Right lobe of liver (tissue), 6 donors: ENCODE measurements at regions not wholly inside any gene's neighbourhood (a gene's known extent, or its start where the extent isn't known, plus 50 kb on each side); places are given as distances from the start of the nearest gene placed in this dataset.

ENCODE experiments used
- ATAC-seq, 4 donors: fragments of 200-7000 bp; cut with Tn5 transposase; one replicate each; pipeline ENCODE4 v1.9.1; 2020; ENCODE audit warnings: mild to moderate bottlenecking in 4 of 4, moderate library complexity in 4 of 4
- DNase-seq, 3 donors: peaks; one replicate each; pipeline ENCODE4 v3.0.0-alpha.2; 2020
- H3K27ac ChIP-seq, 3 donors: fragments of 200-600 bp; one replicate each; pipeline ENCODE4 v1.8.0; 2022
- H3K27me3 ChIP-seq, 2 donors: fragments of 200-600 bp; one replicate each; pipeline ENCODE4 v1.8.0; 2022
- H3K36me3 ChIP-seq, 4 donors: fragments of 200-600 bp; sonication (generic) in 1 of 4; one replicate each; pipeline versions ENCODE4 v1.5.1 to v1.8.0; 2017 to 2022; ENCODE audit warnings: control low read depth in 1 of 4
- H3K4me1 ChIP-seq, 4 donors: fragments of 200-600 bp; sonication (generic) in 1 of 4; one replicate each; pipeline versions ENCODE4 v1.5.1 to v1.8.0; 2017 to 2022; ENCODE audit warnings: control low read depth in 1 of 4
- H3K4me3 ChIP-seq, 3 donors: fragments of 200-600 bp; one replicate each; pipeline ENCODE4 v1.8.0; 2022
- H3K9me3 ChIP-seq, 4 donors: fragments of 200-600 bp; sonication (generic) in 1 of 4; one replicate each; pipeline versions ENCODE4 v1.5.1 to v1.8.0; 2017 to 2022; ENCODE audit warnings: control low read depth in 1 of 4
- POLR2A ChIP-seq: fragments of 450-650 bp; IDR thresholded peaks from one replicate; pipeline ENCODE4 v1.6.1; 2017; ENCODE audit warnings: antibody characterized with exemption, mild to moderate bottlenecking
- WGBS: methylation state at CpG from one replicate; pipeline ENCODE4 v1.1.6; 2018; ENCODE audit warnings: low coverage, low lambda C conversion rate; ENCODE audit not compliant: insufficient coverage; ENCODE audit errors: missing lambda C conversion rate; 5-methylcytosine and 5-hydroxymethylcytosine counted together
- intact Hi-C, 2 donors: fragments of 100-400 bp; cut with DNase I; formaldehyde crosslinking; loops; one replicate each; pipeline versions ENCODE4 v1.11.2 to v1.14.1; 2022
- TF ChIP-seq, protein P1 (sequence below), 4 donors: fragments of 200-600 bp in 3 of 4; fragments of 450-650 bp in 1 of 4; IDR thresholded peaks; one replicate each; pipeline versions ENCODE4 v1.5.1 to v1.8.0; 2016 to 2022; ENCODE audit warnings: antibody characterized with exemption in 4 of 4, mild to moderate bottlenecking in 2 of 4
- donor health status: DM: no; HTN: yes; CAD: no.
- donor health status: DM: no; HTN: no; CAD: no.
- donor health status: DM: no; HTN: no; CAD: no.
- donor health status: DM: no; HTN: yes; CAD: no.
- donor health status: DM: no; HTN: yes; CAD: no.

DNA sequence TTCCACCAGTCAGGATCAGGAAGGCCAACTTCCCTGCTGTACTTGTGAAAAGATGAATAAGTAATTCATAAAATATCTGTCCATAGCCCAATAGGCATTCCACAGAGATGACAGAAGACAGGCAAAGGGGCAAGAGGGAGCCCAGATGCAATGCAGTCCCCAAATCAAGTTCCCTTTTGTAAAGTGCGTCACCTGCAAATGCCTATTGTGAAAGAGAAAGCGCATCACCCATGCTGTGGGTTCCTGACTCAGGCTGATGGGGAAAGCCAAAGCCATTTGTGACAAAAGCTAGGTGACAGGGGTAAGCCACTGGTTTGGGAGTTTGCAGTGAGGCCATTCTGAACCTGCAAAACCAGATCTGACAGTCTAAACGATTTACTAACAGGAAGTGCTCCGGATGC lies 157.5 kb upstream of the ZNF536 start:
- Histone ChIP-seq H3K27me3 (no peaks in the 10 kb centered on the region), H3K36me3 (no peaks in the 10 kb centered on the region), H3K27ac (no peak overlapping the region), H3K4me1 (no peaks in the 10 kb centered on the region), H3K4me3 (no peak overlapping the region), H3K9me3 (no peaks in the 10 kb centered on the region)
- WGBS, result 25% methylated on average over 4 of the region's 4 CpGs
- no peak for DNase-seq
- TF ChIP-seq POLR2A, result no peak
- TF ChIP-seq, protein P1, sequence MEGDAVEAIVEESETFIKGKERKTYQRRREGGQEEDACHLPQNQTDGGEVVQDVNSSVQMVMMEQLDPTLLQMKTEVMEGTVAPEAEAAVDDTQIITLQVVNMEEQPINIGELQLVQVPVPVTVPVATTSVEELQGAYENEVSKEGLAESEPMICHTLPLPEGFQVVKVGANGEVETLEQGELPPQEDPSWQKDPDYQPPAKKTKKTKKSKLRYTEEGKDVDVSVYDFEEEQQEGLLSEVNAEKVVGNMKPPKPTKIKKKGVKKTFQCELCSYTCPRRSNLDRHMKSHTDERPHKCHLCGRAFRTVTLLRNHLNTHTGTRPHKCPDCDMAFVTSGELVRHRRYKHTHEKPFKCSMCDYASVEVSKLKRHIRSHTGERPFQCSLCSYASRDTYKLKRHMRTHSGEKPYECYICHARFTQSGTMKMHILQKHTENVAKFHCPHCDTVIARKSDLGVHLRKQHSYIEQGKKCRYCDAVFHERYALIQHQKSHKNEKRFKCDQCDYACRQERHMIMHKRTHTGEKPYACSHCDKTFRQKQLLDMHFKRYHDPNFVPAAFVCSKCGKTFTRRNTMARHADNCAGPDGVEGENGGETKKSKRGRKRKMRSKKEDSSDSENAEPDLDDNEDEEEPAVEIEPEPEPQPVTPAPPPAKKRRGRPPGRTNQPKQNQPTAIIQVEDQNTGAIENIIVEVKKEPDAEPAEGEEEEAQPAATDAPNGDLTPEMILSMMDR (IDR thresholded peaks at IDR 0.05), result no peak
- no peak for ATAC-seq
- intact Hi-C loops, result no loop called here

DNA sequence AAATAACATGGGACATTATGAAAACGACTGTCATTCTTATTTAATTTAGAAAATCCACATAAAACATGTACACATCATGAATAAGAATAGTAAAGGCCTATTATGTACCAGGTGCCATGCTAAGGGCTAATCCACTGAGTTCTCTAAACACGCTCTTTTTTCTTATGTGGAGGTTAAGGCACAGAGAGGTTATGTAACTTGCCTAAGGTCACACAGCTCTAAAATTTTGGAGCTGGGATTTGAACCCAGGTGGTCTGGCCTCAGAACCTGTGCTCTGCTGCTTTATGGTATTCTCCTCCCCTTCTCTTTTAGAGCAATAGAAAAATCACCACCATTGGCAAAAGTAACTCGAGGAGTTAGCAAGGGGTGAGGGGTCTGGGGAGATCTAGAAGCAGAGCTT lies 156.9 kb upstream of the ZNF536 start:
- no peaks in the 10 kb centered on the region for H3K9me3 ChIP-seq
- H3K4me3 ChIP-seq, result no peak overlapping the region
- no peak for TF ChIP-seq POLR2A
- TF ChIP-seq, protein P1 (IDR thresholded peaks at IDR 0.05), result no peak
- H3K4me1 ChIP-seq, result no peaks in the 10 kb centered on the region
- H3K27ac ChIP-seq, result no peak overlapping the region
- WGBS, result 44% methylated on average over 1 of the region's 3 CpGs
- ATAC-seq (no peak), DNase-seq (no peak)
- intact Hi-C loops, result no loop called here
- H3K27me3 ChIP-seq, result no peaks in the 10 kb centered on the region
- no peaks in the 10 kb centered on the region for H3K36me3 ChIP-seq

DNA sequence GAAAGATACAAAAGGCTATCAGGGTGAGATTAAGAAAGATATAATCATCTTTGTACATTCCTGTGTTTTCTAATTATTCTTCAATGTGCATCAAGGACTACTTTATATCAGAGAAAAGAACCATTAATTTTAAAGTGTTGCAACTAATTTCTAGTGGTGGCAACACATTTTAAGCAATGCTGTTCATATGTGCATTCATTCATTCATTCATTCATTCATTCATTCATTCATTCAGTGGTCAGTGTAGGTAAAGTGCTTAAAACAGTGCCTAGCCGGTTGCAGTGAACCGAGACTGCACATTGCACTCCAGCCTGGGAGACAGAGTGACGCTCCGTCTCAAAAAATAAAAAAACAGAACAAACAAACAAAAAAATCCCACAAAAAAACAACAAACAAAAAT lies 155.7 kb upstream of the ZNF536 start:
- no peak overlapping the region for H3K27ac ChIP-seq
- no peaks in the 10 kb centered on the region for H3K36me3 ChIP-seq
- H3K27me3 ChIP-seq, result no peaks in the 10 kb centered on the region
- TF ChIP-seq POLR2A, result no peak
- TF ChIP-seq, protein P1 (IDR thresholded peaks at IDR 0.05), result no peak
- no peak overlapping the region for H3K4me3 ChIP-seq
- WGBS, result 88% methylated on average over 4 of the region's 4 CpGs
- H3K9me3 ChIP-seq, result no peaks in the 10 kb centered on the region
- no peaks in the 10 kb centered on the region for H3K4me1 ChIP-seq
- intact Hi-C loops, result no loop called here
- ATAC-seq, result no peak
- DNase-seq, result no peak

DNA sequence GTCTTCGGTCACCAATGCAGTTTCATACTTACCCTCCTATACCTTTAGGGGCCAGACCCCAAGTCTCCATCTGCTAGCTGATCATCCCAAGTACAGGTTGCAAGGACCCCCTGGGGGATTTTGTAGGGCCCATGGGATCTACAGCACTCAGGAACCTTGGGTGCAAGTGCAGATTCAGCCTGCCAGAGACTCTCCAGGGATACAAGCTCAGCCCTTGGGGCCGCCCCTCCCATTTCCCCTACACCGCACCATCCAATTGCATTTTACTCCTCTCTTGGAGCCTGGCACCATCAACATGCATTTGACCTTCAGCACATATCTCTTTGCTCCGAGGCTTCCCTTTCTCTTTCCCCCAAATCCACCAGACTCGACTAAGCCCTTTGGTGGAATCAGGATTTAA lies 154.7 kb upstream of the ZNF536 start:
- 55% methylated on average over 4 of the region's 5 CpGs for WGBS
- Histone ChIP-seq H3K27me3 (no peaks in the 10 kb centered on the region), H3K9me3 (no peaks in the 10 kb centered on the region), H3K4me1 (no peaks in the 10 kb centered on the region), H3K4me3 (no peak overlapping the region), H3K27ac (no peak overlapping the region), H3K36me3 (no peaks in the 10 kb centered on the region)
- TF ChIP-seq POLR2A, result no peak
- TF ChIP-seq, protein P1 (IDR thresholded peaks at IDR 0.05), result no peak
- ATAC-seq, result no peak
- DNase-seq, result no peak
- intact Hi-C loops, result no loop called here

DNA sequence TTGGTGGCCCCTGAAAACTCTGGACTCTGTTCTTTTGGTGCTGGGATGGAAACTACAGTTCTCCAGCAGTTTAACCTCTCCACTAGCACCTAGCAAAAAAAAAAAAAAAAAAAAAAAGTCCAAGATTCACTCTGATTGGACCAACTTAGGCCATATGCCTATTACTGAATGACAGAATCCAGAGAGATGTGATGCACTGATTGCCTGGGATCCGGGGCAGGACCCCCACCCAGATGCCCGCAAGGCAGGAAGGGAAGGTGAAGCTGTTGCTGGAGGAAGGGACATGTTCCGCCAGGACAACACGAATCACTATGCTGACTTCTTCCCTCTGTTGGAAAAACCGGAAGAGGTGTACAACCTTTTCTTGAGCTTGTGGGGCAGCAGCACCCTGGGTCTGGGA lies 152.5 kb upstream of the ZNF536 start:
- ATAC-seq, result no peak
- TF ChIP-seq, protein P1 (IDR thresholded peaks at IDR 0.05), result no peak
- no peak for TF ChIP-seq POLR2A
- Histone ChIP-seq H3K4me1 (no peaks in the 10 kb centered on the region), H3K27ac (no peak overlapping the region), H3K4me3 (no peak overlapping the region), H3K27me3 (no peaks in the 10 kb centered on the region), H3K9me3 (no peaks in the 10 kb centered on the region), H3K36me3 (no peaks in the 10 kb centered on the region)
- intact Hi-C loops, result loop anchor here in 1 of 2 donors (10.0 kb wide), 1 partner anchor 425 kb away; no protein-coding TSS in a partner anchor
- DNase-seq, result no peak
- WGBS, result 72% methylated on average over 2 of the region's 5 CpGs
